ENCODE measurements at regions not wholly inside any gene's neighbourhood (a gene's known extent, or its start where the extent isn't known, plus 50 kb on each side); places are given as distances from the start of the nearest gene placed in this dataset.

- no peak for TF ChIP-seq CTCF (conservative IDR thresholded peaks at IDR 0.05)
- TF ChIP-seq EZH2 (IDR thresholded peaks at IDR 0.05; ENCODE audit: low read depth) = no peak
Observed at GRCh38 chr2:47226923-47227220, 50.6 kb upstream of the CALM2 start.

Data from PC-9 (cell line).